WTC11 (cell line): ENCODE measurements at regions not wholly inside any gene's neighbourhood (a gene's known extent, or its start where the extent isn't known, plus 50 kb on each side); places are given as distances from the start of the nearest gene placed in this dataset.

ENCODE experiments used
- ATAC-seq: fragments of 200-7000 bp; cut with Tn5 transposase; 2 replicates; pipeline ENCODE4 v1.10.0; 2021; ENCODE audit warnings: mild to moderate bottlenecking, moderate library complexity
- CTCF ChIA-PET: fragments of 300-600 bp; sonication (Branson Sonifier 250); formaldehyde crosslinking; loops from one replicate; lab custom pipeline; 2021; ENCODE audit warnings: antibody characterized with exemption; lab: Charles Lee
- POLR2A ChIA-PET: fragments of 350-600 bp; sonication (Branson Sonifier 250); formaldehyde crosslinking; loops from one replicate; lab custom pipeline; 2021; ENCODE audit warnings: antibody characterized with exemption; lab: Charles Lee
- DNase-seq: peaks from one replicate; pipeline ENCODE4 v3.0.0; 2021; ENCODE audit warnings: low spot score
- H3K27ac Mint-ChIP-seq: 2 replicates; pipeline ENCODE4 v1.8.0; 2021; ENCODE audit warnings: mixed read lengths
- H3K27me3 Mint-ChIP-seq: 2 replicates; pipeline ENCODE4 v1.8.0; 2021; ENCODE audit warnings: low read depth, mild to moderate bottlenecking, moderate library complexity, mixed read lengths
- H3K36me3 Mint-ChIP-seq: 2 replicates; pipeline ENCODE4 v1.8.0; 2021; ENCODE audit warnings: mixed read lengths
- H3K4me1 Mint-ChIP-seq: 2 replicates; pipeline ENCODE4 v1.8.0; 2022; ENCODE audit warnings: mixed read lengths
- H3K4me3 Mint-ChIP-seq: 2 replicates; pipeline ENCODE4 v1.8.0; 2021; ENCODE audit warnings: mild to moderate bottlenecking, moderate library complexity, mixed read lengths
- H3K9me3 Mint-ChIP-seq: 2 replicates; pipeline ENCODE4 v1.8.0; 2021; ENCODE audit warnings: mixed read lengths
- ATF6 ChIP-seq: sonication (generic); formaldehyde crosslinking; IDR thresholded peaks from 2 replicates; pipeline ENCODE4 v1.8.1; 2023; ENCODE audit warnings: mild to moderate bottlenecking, missing genetic modification reagents
- GABPB1 ChIP-seq: sonication (generic); formaldehyde crosslinking; IDR thresholded peaks from 2 replicates; pipeline ENCODE4 v1.8.1; 2023; ENCODE audit warnings: mild to moderate bottlenecking, missing genetic modification reagents
- GRHL2 ChIP-seq: fragments of 250-450 bp; sonication (Bioruptor Pico); IDR thresholded peaks from 2 replicates; pipeline ENCODE4 v1.8.0; 2022; ENCODE audit warnings: mild to moderate bottlenecking, moderate library complexity; ENCODE audit not compliant: insufficient replicate concordance, severe bottlenecking
- HMGA2 ChIP-seq: fragments of 250-450 bp; sonication (Bioruptor Pico); IDR thresholded peaks from 2 replicates; pipeline ENCODE4 v1.4.0; 2021; ENCODE audit warnings: mild to moderate bottlenecking, moderate library complexity
- HMGXB4 ChIP-seq: sonication (generic); formaldehyde crosslinking; IDR thresholded peaks from 2 replicates; pipeline ENCODE4 v1.8.1; 2023; ENCODE audit warnings: mild to moderate bottlenecking, moderate library complexity, missing genetic modification reagents
- IRF1 ChIP-seq: sonication (generic); formaldehyde crosslinking; IDR thresholded peaks from 2 replicates; pipeline ENCODE4 v1.8.0; 2023; ENCODE audit warnings: missing genetic modification reagents
- IRF2 ChIP-seq: sonication (generic); formaldehyde crosslinking; IDR thresholded peaks from 2 replicates; pipeline ENCODE4 v1.8.0; 2022; ENCODE audit warnings: low read depth, missing genetic modification reagents, borderline replicate concordance
- JUN ChIP-seq: sonication (generic); formaldehyde crosslinking; IDR thresholded peaks from 2 replicates; pipeline ENCODE4 v1.8.0; 2023; ENCODE audit warnings: mild to moderate bottlenecking, missing genetic modification reagents
- NFATC4 ChIP-seq: fragments of 250-450 bp; sonication (Bioruptor Pico); IDR thresholded peaks from 2 replicates; pipeline ENCODE4 v1.9.0; 2021; ENCODE audit warnings: mild to moderate bottlenecking
- NFE2L1 ChIP-seq: sonication (generic); formaldehyde crosslinking; IDR thresholded peaks from 2 replicates; pipeline ENCODE4 v1.8.1; 2023; ENCODE audit warnings: missing genetic modification reagents
- NR1H2 ChIP-seq: sonication (generic); formaldehyde crosslinking; IDR thresholded peaks from 2 replicates; pipeline ENCODE4 v1.9.0; 2021; ENCODE audit warnings: mild to moderate bottlenecking, moderate library complexity, missing genetic modification reagents
- NR2C2 ChIP-seq: sonication (generic); formaldehyde crosslinking; IDR thresholded peaks from 2 replicates; pipeline ENCODE4 v1.8.0; 2022; ENCODE audit warnings: mild to moderate bottlenecking, missing genetic modification reagents
- ZNF138 ChIP-seq: sonication (generic); formaldehyde crosslinking; conservative IDR thresholded peaks from 2 replicates; pipeline ENCODE4 v1.8.1; 2022; ENCODE audit warnings: mild to moderate bottlenecking, moderate library complexity, missing genetic modification reagents
- ZNF416 ChIP-seq: fragments of 250-450 bp; sonication (Bioruptor Pico); IDR thresholded peaks from 2 replicates; pipeline ENCODE4 v1.9.0; 2021; ENCODE audit warnings: mild to moderate bottlenecking, inconsistent platforms
- ZNF512 ChIP-seq: sonication (generic); formaldehyde crosslinking; IDR thresholded peaks from 2 replicates; pipeline ENCODE4 v1.8.1; 2022; ENCODE audit warnings: missing genetic modification reagents, borderline replicate concordance
- ZNF532 ChIP-seq: fragments of 250-450 bp; sonication (Bioruptor Pico); IDR thresholded peaks from 2 replicates; pipeline ENCODE4 v1.9.0; 2021; ENCODE audit warnings: mild to moderate bottlenecking, borderline replicate concordance
- ZNF671 ChIP-seq: fragments of 250-450 bp; sonication (Bioruptor Pico); IDR thresholded peaks from 2 replicates; pipeline ENCODE4 v1.8.0; 2021; ENCODE audit warnings: mild to moderate bottlenecking

GRCh38 chr11:80327956-80328614, 887.3 kb upstream of the TENM4 start (continued):
- TF ChIP-seq ZNF138 (CRISPR knock-in tag) (no peak), HMGXB4 (CRISPR knock-in tag) (no peak), GABPB1 (CRISPR knock-in tag) (no peak), NFATC4 (no peak)

GRCh38 chr11:80321786-80322185, 881.0 kb upstream of the TENM4 start:
- DNase-seq (no peak), ATAC-seq (no peak)
- Mint-ChIP-seq H3K36me3 (peaks cover 8% of the 10 kb centered on the region), H3K9me3 (peaks cover 12% of the 10 kb centered on the region), H3K4me3 (no peak overlapping the region), H3K27ac (no peak overlapping the region), H3K27me3 (peaks cover 77% of the 10 kb centered on the region), H3K4me1 (peaks cover 19% of the 10 kb centered on the region)
- ChIA-PET CTCF (interaction anchor here (1.7 kb wide), 1 partner anchor 39 kb away, joined by 4 read pairs; no protein-coding TSS in a partner anchor), POLR2A (no interaction called here)
- TF ChIP-seq NR1H2 (CRISPR knock-in tag), result no peak
- TF ChIP-seq NR2C2 (CRISPR knock-in tag), result no peak
- TF ChIP-seq ZNF532 (CRISPR knock-in tag), result no peak
- no peak for TF ChIP-seq ZNF512
- TF ChIP-seq HMGA2 (CRISPR knock-in tag), result no peak
- TF ChIP-seq JUN, result no peak
- no peak for TF ChIP-seq ATF6
- TF ChIP-seq IRF1 (CRISPR knock-in tag), result no peak
- no peak for TF ChIP-seq IRF2 (CRISPR knock-in tag)
- TF ChIP-seq NFE2L1 (CRISPR knock-in tag), result no peak
- TF ChIP-seq NFATC4, result no peak
- no peak for TF ChIP-seq ZNF671 (CRISPR knock-in tag)
- no peak for TF ChIP-seq ZNF416 (CRISPR knock-in tag)
- TF ChIP-seq GRHL2 (CRISPR knock-in tag), result no peak
